RWPE1 (cell line): ENCODE measurements at regions not wholly inside any gene's neighbourhood (a gene's known extent, or its start where the extent isn't known, plus 50 kb on each side); places are given as distances from the start of the nearest gene placed in this dataset.
"Not testable (repeated sequence)": the region's sequence is repeated elsewhere in the genome, so short reads cannot be mapped to it uniquely, and the experiment has no call there.

Source experiments
- CTCF ChIA-PET: fragments of 350-600 bp; sonication (Branson Sonifier 250); formaldehyde crosslinking; extraction: SDS; loops from one replicate; lab custom pipeline; 2021; lab: Yijun Ruan, JAX
- POLR2A ChIA-PET: fragments of 400-600 bp; formaldehyde crosslinking; extraction: SDS; loops from one replicate; lab custom pipeline; 2020; ENCODE audit warnings: antibody characterized with exemption; ENCODE audit not compliant: low non-redundant PET; lab: Yijun Ruan, JAX
- DNase-seq: peaks from one replicate; pipeline ENCODE4 v3.0.0; 2012; ENCODE audit warnings: low spot score
- H3K27ac ChIP-seq: fragments of 450-650 bp; 2 replicates; pipeline ENCODE4 v1.5.1; 2017
- TF ChIP-seq, protein P1 (sequence below): fragments of 450-650 bp; conservative IDR thresholded peaks from 2 replicates; pipeline ENCODE4 v1.5.1; 2017; ENCODE audit warnings: low read depth, mild to moderate bottlenecking

- ChIA-PET POLR2A (no interaction called here), CTCF (no interaction called here)
- DNase-seq, result no peak
- TF ChIP-seq, protein P1, sequence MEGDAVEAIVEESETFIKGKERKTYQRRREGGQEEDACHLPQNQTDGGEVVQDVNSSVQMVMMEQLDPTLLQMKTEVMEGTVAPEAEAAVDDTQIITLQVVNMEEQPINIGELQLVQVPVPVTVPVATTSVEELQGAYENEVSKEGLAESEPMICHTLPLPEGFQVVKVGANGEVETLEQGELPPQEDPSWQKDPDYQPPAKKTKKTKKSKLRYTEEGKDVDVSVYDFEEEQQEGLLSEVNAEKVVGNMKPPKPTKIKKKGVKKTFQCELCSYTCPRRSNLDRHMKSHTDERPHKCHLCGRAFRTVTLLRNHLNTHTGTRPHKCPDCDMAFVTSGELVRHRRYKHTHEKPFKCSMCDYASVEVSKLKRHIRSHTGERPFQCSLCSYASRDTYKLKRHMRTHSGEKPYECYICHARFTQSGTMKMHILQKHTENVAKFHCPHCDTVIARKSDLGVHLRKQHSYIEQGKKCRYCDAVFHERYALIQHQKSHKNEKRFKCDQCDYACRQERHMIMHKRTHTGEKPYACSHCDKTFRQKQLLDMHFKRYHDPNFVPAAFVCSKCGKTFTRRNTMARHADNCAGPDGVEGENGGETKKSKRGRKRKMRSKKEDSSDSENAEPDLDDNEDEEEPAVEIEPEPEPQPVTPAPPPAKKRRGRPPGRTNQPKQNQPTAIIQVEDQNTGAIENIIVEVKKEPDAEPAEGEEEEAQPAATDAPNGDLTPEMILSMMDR, result no peak
- H3K27ac ChIP-seq, result no peak overlapping the region
Measured at GRCh38 chr11:90434858-90435257, 212.0 kb upstream of the CHORDC1 start.

DNA sequence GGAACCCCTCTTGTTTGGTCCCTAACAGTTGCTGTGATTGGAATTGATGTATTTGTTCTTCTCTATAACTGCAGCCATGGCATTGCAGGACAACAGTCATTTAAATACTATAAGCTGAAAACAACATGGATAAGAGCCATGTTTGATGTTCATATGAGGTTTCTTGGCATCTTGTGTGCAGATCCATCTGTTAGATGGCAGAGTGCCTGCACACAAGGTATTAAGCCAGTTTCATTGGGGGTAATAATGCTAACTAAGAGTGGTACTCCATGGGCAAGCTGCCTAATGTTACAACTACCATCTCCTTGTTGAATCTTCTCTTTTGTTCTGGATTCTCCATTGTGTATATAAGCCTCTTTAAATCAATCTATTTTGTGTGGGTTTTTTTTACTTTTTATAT lies 206.0 kb upstream of the CHORDC1 start:
- ChIA-PET POLR2A (no interaction called here), CTCF (interaction anchor here (0.6 kb wide), 1 partner anchor 1990 kb away, joined by 11 read pairs; no protein-coding TSS in a partner anchor)
- DNase-seq, result no peak

DNA sequence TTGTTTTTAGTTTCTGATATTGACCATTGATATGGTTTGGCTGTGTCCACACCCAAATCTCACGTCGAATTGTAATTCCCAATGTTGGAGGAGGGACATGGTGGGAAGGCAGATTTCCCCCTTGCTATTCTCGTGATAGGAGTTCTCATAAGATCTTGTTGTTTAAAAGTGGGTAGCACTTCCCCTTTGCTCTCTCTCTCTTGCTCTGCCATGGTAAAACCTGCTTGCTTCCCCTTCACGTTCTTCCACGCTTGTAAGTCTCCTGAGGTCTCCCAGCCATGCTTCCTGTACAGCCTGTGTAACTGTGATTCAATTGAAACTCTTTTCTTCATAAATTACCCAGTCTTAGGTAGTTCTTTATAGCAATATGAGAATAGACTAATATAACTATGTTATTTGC lies 203.6 kb upstream of the CHORDC1 start:
- ChIA-PET POLR2A (no interaction called here), CTCF (no interaction called here)
- DNase-seq, result no peak
- TF ChIP-seq, protein P1, result no peak
- H3K27ac ChIP-seq, result no peak overlapping the region

More for the DNA sequence above, 206.0 kb upstream of the CHORDC1 start:
- TF ChIP-seq, protein P1, result no peak
- no peak overlapping the region for H3K27ac ChIP-seq

DNA sequence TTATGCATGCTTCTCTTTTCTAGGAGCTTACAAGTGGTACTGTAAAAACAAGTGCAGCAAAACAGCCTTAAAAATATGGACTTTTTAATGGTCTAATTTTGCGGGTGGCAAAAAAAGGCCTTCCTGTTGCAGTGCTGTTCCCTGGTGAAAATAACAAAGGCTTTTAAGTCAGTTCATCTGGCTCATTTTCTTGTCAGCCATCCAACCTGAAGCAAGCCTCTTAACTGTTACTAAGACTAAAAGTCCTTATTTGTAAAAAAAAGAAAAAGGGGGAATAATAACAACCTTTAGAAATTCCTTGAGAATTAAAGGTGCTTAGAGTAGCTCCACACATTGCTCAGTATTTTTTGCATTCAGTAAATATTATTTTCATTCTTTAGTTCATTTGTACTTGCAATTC lies 200.5 kb upstream of the CHORDC1 start:
- DNase-seq, result no peak
- TF ChIP-seq, protein P1, result no peak
- ChIA-PET CTCF (no interaction called here), POLR2A (no interaction called here)
- H3K27ac ChIP-seq, result no peak overlapping the region

DNA sequence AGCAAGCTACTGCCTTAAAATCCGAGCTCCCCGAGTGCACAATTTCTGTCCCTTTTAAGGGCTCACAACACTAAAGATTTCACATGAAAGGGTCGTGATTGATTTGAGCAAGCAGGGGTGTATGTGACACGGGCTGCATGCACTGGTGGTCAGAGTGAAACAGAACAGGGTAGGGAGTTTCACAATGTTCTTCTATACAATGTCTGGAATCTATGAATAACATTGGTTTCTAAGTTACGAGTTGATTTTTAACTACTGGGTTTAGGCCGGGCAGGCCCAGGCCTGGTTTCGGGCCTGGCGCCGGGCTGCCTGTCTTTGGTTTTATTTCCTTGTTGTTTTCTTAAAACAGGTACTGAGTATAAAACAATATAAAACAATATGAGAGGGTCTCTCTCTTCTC lies 199.9 kb upstream of the CHORDC1 start:
- H3K27ac ChIP-seq, CTCF ChIA-PET, DNase-seq, POLR2A ChIA-PET: not testable (repeated sequence)

DNA sequence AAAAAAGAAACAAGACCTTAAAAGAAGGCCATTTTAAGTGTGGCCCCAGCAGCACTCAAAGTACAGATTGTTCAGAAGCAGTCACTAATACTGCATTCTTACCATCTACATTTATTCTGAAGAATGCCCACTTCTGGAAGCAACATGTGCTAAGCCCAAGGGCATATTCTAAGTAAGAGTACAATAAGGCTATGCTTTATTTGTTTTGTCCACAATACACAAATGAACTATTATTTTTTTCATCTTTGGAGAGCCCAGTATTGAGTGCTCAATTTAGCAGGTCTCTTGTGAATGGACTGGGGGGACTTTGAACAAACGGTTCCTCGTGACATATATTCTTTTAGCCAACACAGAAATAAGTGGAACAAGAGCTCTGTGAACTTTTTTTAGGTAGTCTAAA lies 191.4 kb upstream of the CHORDC1 start:
- no peak overlapping the region for H3K27ac ChIP-seq
- TF ChIP-seq, protein P1, result no peak
- DNase-seq, result no peak
- POLR2A ChIA-PET, result no interaction called here
- CTCF ChIA-PET, result no interaction called here

DNA sequence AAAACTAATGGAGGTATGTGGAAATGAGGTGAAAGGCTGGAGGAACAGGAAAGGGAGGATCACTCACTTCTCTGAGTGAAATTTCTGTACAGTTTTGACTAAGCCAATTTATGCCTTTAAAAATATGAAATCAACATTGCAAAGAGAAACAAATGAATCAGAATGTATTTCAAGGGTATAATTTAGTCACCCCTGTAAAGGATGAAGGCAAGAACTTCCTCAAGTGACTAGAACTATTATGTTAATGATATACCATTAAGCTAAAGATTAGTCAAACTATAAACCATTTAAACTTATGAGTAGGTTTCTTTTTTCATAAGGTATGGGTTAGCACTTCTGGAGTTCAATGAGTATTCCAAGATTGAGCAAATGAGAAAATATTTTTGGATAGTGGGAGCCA lies 184.5 kb upstream of the CHORDC1 start:
- TF ChIP-seq, protein P1, result no peak
- H3K27ac ChIP-seq, result no peak overlapping the region
- DNase-seq, result no peak
- POLR2A ChIA-PET, result no interaction called here
- CTCF ChIA-PET, result no interaction called here
